ENCODE measurements at regions not wholly inside any gene's neighbourhood (a gene's known extent, or its start where the extent isn't known, plus 50 kb on each side); places are given as distances from the start of the nearest gene placed in this dataset.

GRCh38 chr2:225207043-225207442 is 164.8 kb upstream of the DOCK10 start:
- TF ChIP-seq TBL1XR1 (IDR thresholded peaks at IDR 0.05; ENCODE audit: low read depth, low read length): no peak
- no peak for TF ChIP-seq CTCF (IDR thresholded peaks at IDR 0.05 in 2 of 3, conservative IDR thresholded peaks at IDR 0.05 in 1 of 3; ENCODE audit: control insufficient read depth in 2 of 3, extremely low read depth in 1 of 3, insufficient read depth in 1 of 3, low read depth in 3 of 3, low read length in 3 of 3)
- TF ChIP-seq ASH2L (IDR thresholded peaks at IDR 0.05; ENCODE audit: borderline replicate concordance, low read depth): no peak
- TF ChIP-seq EZH2 (IDR thresholded peaks at IDR 0.05; ENCODE audit: borderline replicate concordance, control insufficient read depth, low read depth, low read length): no peak
- no peak for TF ChIP-seq USF1 (IDR thresholded peaks at IDR 0.05; ENCODE audit: borderline replicate concordance, extremely low read length, insufficient read depth, low read depth, low read length)
- TF ChIP-seq POLR2AphosphoS2 (IDR thresholded peaks at IDR 0.05; ENCODE audit: low read depth, low read length): no peak
